Upper lobe of left lung (tissue), 4 donors: ENCODE measurements at regions not wholly inside any gene's neighbourhood (a gene's known extent, or its start where the extent isn't known, plus 50 kb on each side); places are given as distances from the start of the nearest gene placed in this dataset.

ENCODE experiments used
- EP300 ChIP-seq, 4 donors: sonication (generic); formaldehyde crosslinking; IDR thresholded peaks; one replicate each; pipeline ENCODE4 v1.5.1; 2017; ENCODE audit warnings: antibody characterized with exemption in 4 of 4, control low read depth in 2 of 4
- POLR2A ChIP-seq, 4 donors: fragments of 450-650 bp; IDR thresholded peaks; one replicate each; pipeline ENCODE4 v1.5.1; 2016 to 2017; ENCODE audit warnings: antibody characterized with exemption in 4 of 4, mild to moderate bottlenecking in 2 of 4
- TF ChIP-seq, protein P1 (sequence below), 6 experiments: fragments of 450-650 bp in 4 of 6; fragments of 200-600 bp in 2 of 6; sonication (generic) in 2 of 6; IDR thresholded peaks; one replicate each; pipeline ENCODE4 v1.5.1; 2016 to 2019; ENCODE audit warnings: antibody characterized with exemption in 6 of 6

DNA sequence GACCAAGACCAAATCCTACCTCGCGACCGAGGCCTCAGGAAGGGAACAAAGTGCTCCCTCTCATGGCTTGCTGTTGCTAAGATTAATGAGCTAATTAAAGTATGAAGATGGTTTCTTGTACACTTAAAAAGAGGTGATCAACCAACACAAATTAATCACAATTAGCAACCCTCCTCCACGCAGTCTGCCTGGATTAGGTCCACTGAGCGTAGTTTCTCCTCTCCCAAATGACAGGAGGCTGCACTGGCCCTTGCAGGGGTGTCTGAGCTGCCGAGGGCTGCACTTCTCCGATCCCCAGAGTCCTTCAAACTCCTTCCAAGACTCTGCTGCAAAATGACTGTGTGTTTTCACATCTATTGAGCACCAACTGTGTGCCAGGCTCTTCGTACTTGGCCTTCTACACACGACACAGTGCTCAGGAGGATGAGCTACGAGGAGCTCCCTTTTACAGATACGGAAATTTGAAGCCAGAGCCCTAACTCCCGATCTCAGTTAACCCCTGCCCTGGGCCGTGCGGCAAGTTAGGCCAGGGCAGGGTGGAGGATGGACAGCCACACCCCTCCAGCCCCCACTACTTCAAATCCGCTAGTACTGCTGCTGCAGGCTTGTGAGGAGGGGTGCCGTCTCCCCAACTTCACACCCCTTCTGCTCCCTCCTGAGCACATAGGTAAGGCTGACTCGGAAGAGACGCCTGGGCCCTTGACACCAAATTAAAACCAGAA lies 101.0 kb upstream of the LINGO1 start:
- TF ChIP-seq POLR2A (IDR thresholded peaks at IDR 0.05) (no peak), EP300 (IDR thresholded peaks at IDR 0.05) (no peak)
- TF ChIP-seq, protein P1, sequence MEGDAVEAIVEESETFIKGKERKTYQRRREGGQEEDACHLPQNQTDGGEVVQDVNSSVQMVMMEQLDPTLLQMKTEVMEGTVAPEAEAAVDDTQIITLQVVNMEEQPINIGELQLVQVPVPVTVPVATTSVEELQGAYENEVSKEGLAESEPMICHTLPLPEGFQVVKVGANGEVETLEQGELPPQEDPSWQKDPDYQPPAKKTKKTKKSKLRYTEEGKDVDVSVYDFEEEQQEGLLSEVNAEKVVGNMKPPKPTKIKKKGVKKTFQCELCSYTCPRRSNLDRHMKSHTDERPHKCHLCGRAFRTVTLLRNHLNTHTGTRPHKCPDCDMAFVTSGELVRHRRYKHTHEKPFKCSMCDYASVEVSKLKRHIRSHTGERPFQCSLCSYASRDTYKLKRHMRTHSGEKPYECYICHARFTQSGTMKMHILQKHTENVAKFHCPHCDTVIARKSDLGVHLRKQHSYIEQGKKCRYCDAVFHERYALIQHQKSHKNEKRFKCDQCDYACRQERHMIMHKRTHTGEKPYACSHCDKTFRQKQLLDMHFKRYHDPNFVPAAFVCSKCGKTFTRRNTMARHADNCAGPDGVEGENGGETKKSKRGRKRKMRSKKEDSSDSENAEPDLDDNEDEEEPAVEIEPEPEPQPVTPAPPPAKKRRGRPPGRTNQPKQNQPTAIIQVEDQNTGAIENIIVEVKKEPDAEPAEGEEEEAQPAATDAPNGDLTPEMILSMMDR (IDR thresholded peaks at IDR 0.05): no peak
